ENCODE measurements at regions not wholly inside any gene's neighbourhood (a gene's known extent, or its start where the extent isn't known, plus 50 kb on each side); places are given as distances from the start of the nearest gene placed in this dataset.

GRCh38 chr1:198925567-198925966 is 286.7 kb downstream of the PTPRC start:
- Histone ChIP-seq H3K4me1 (ENCODE audit: control insufficient read depth in 2 of 2, insufficient read depth in 1 of 2, low read depth in 1 of 2, low read length in 2 of 2) (peaks cover 4 to 11% of the 10 kb centered on the region in 2 donors), H3K27me3 (ENCODE audit: control insufficient read depth in 3 of 3, insufficient read depth in 3 of 3, low read depth in 1 of 3, low read length in 3 of 3) (no peaks in the 10 kb centered on the region), H2BK5ac (ENCODE audit: low read length) (no peak overlapping the region), H2BK15ac (ENCODE audit: low read length) (no peak overlapping the region), H3K23ac (ENCODE audit: low read depth, low read length, poor library complexity) (no peak overlapping the region), H2BK12ac (ENCODE audit: low read length) (no peak overlapping the region), H3K4me3 (ENCODE audit: low read length in 2 of 2) (no peak overlapping the region), H2AFZ (ENCODE audit: low read length) (no peak overlapping the region), H3K36me3 (replicated peaks in 1 of 2; ENCODE audit: control insufficient read depth in 2 of 2, insufficient read depth in 2 of 2, low read length in 2 of 2) (peaks cover 0 to 32% of the 10 kb centered on the region in 2 donors), H2AK5ac (ENCODE audit: low read depth, low read length) (no peak overlapping the region), H3K4ac (ENCODE audit: low read length) (no peak overlapping the region), H3K18ac (ENCODE audit: low read length) (no peak overlapping the region), H3K27ac (replicated peaks; ENCODE audit: low read length) (no peak overlapping the region), H3K14ac (ENCODE audit: low read length) (no peak overlapping the region), H3K4me2 (ENCODE audit: insufficient read depth, low read length, poor library complexity, severe bottlenecking) (no peak overlapping the region), H4K91ac (ENCODE audit: low read depth, low read length, poor library complexity) (no peak overlapping the region), H3K9ac (ENCODE audit: low read depth, low read length, poor library complexity) (no peak overlapping the region), H3K9me3 (replicated peaks in 1 of 2; ENCODE audit: control insufficient read depth in 2 of 2, insufficient read depth in 1 of 2, low read depth in 1 of 2, low read length in 2 of 2) (peaks cover 0 to 4% of the 10 kb centered on the region in 2 donors), H4K8ac (ENCODE audit: low read depth, low read length) (no peak overlapping the region), H3K79me1 (ENCODE audit: low read depth, low read length) (no peaks in the 10 kb centered on the region), H2BK120ac (ENCODE audit: low read depth, low read length) (no peak overlapping the region)
- DNase-seq (ENCODE audit: low spot score), result no peak

- Histone ChIP-seq H3K4ac (ENCODE audit: low read length) (no peak overlapping the region), H2BK15ac (ENCODE audit: low read length) (no peak overlapping the region), H3K4me1 (ENCODE audit: control insufficient read depth in 2 of 2, insufficient read depth in 1 of 2, low read depth in 1 of 2, low read length in 2 of 2) (peaks cover 4 to 16% of the 10 kb centered on the region in 2 donors), H3K14ac (ENCODE audit: low read length) (no peak overlapping the region), H3K18ac (ENCODE audit: low read length) (no peak overlapping the region), H3K23ac (ENCODE audit: low read depth, low read length, poor library complexity) (no peak overlapping the region), H4K91ac (ENCODE audit: low read depth, low read length, poor library complexity) (no peak overlapping the region), H3K27me3 (ENCODE audit: control insufficient read depth in 3 of 3, insufficient read depth in 3 of 3, low read depth in 1 of 3, low read length in 3 of 3) (no peaks in the 10 kb centered on the region), H4K8ac (ENCODE audit: low read depth, low read length) (no peak overlapping the region), H3K4me2 (ENCODE audit: insufficient read depth, low read length, poor library complexity, severe bottlenecking) (no peak overlapping the region), H2BK12ac (ENCODE audit: low read length) (no peak overlapping the region), H2AFZ (ENCODE audit: low read length) (no peak overlapping the region), H3K36me3 (replicated peaks in 1 of 2; ENCODE audit: control insufficient read depth in 2 of 2, insufficient read depth in 2 of 2, low read length in 2 of 2) (peaks cover 0 to 20% of the 10 kb centered on the region in 2 donors), H3K27ac (replicated peaks; ENCODE audit: low read length) (no peak overlapping the region), H2AK5ac (ENCODE audit: low read depth, low read length) (no peak overlapping the region), H3K79me1 (ENCODE audit: low read depth, low read length) (no peaks in the 10 kb centered on the region), H2BK5ac (ENCODE audit: low read length) (no peak overlapping the region), H3K4me3 (ENCODE audit: low read length in 2 of 2) (no peak overlapping the region), H3K9ac (ENCODE audit: low read depth, low read length, poor library complexity) (no peak overlapping the region), H3K9me3 (replicated peaks in 1 of 2; ENCODE audit: control insufficient read depth in 2 of 2, insufficient read depth in 1 of 2, low read depth in 1 of 2, low read length in 2 of 2) (no peaks in the 10 kb centered on the region), H2BK120ac (ENCODE audit: low read depth, low read length) (no peak overlapping the region)
- WGBS, 2 donors (ENCODE audit: extremely low coverage in 2 of 2, insufficient read length in 2 of 2, insufficient replicate concordance in 1 of 2), result no CpG with 5 or more reads among the region's 3 CpGs
- no peak for DNase-seq (ENCODE audit: low spot score)
Observed at GRCh38 chr1:198927129-198927528, 288.3 kb downstream of the PTPRC start.

GRCh38 chr1:198929111-198929604 is 290.3 kb downstream of the PTPRC start:
- H3K27ac ChIP-seq (replicated peaks; ENCODE audit: low read length), result no peak overlapping the region
- H2BK120ac ChIP-seq (ENCODE audit: low read depth, low read length), result no peak overlapping the region
- H3K9me3 ChIP-seq (replicated peaks in 1 of 2; ENCODE audit: control insufficient read depth in 2 of 2, insufficient read depth in 1 of 2, low read depth in 1 of 2, low read length in 2 of 2), result no peaks in the 10 kb centered on the region
- H4K8ac ChIP-seq (ENCODE audit: low read depth, low read length), result no peak overlapping the region
- no peak overlapping the region for H3K18ac ChIP-seq (ENCODE audit: low read length)
- no peaks in the 10 kb centered on the region for H3K79me1 ChIP-seq (ENCODE audit: low read depth, low read length)
- no peak overlapping the region for H3K14ac ChIP-seq (ENCODE audit: low read length)
- WGBS, 2 donors (ENCODE audit: extremely low coverage in 2 of 2, insufficient read length in 2 of 2, insufficient replicate concordance in 1 of 2), result no CpG with 5 or more reads among the region's 4 CpGs
- peaks cover 4 to 32% of the 10 kb centered on the region in 2 donors for H3K4me1 ChIP-seq (ENCODE audit: control insufficient read depth in 2 of 2, insufficient read depth in 1 of 2, low read depth in 1 of 2, low read length in 2 of 2)
- no peaks in the 10 kb centered on the region for H3K27me3 ChIP-seq (ENCODE audit: control insufficient read depth in 3 of 3, insufficient read depth in 3 of 3, low read depth in 1 of 3, low read length in 3 of 3)
- H2AFZ ChIP-seq (ENCODE audit: low read length), result no peak overlapping the region
- no peak overlapping the region for H3K4ac ChIP-seq (ENCODE audit: low read length)
- H3K23ac ChIP-seq (ENCODE audit: low read depth, low read length, poor library complexity), result no peak overlapping the region
- no peak overlapping the region for H4K91ac ChIP-seq (ENCODE audit: low read depth, low read length, poor library complexity)
- no peak for DNase-seq (ENCODE audit: low spot score)
- H3K9ac ChIP-seq (ENCODE audit: low read depth, low read length, poor library complexity), result no peak overlapping the region
- H3K36me3 ChIP-seq (replicated peaks in 1 of 2; ENCODE audit: control insufficient read depth in 2 of 2, insufficient read depth in 2 of 2, low read length in 2 of 2), result peaks cover 0 to 14% of the 10 kb centered on the region in 2 donors
- no peak overlapping the region for H2BK5ac ChIP-seq (ENCODE audit: low read length)
- H2BK12ac ChIP-seq (ENCODE audit: low read length), result no peak overlapping the region
- H2BK15ac ChIP-seq (ENCODE audit: low read length), result no peak overlapping the region
- no peak overlapping the region for H2AK5ac ChIP-seq (ENCODE audit: low read depth, low read length)
- no peak overlapping the region for H3K4me2 ChIP-seq (ENCODE audit: insufficient read depth, low read length, poor library complexity, severe bottlenecking)
- no peak overlapping the region for H3K4me3 ChIP-seq (ENCODE audit: low read length in 2 of 2)

GRCh38 chr1:198929961-198930599 is 291.2 kb downstream of the PTPRC start:
- no peak overlapping the region for H3K18ac ChIP-seq (ENCODE audit: low read length)
- H3K23ac ChIP-seq (ENCODE audit: low read depth, low read length, poor library complexity), result no peak overlapping the region
- no peak overlapping the region for H3K4me2 ChIP-seq (ENCODE audit: insufficient read depth, low read length, poor library complexity, severe bottlenecking)
- no peak overlapping the region for H3K14ac ChIP-seq (ENCODE audit: low read length)
- H4K91ac ChIP-seq (ENCODE audit: low read depth, low read length, poor library complexity), result no peak overlapping the region
- H2BK120ac ChIP-seq (ENCODE audit: low read depth, low read length), result no peak overlapping the region
- no peak overlapping the region for H4K8ac ChIP-seq (ENCODE audit: low read depth, low read length)
- no peak overlapping the region for H3K27ac ChIP-seq (replicated peaks; ENCODE audit: low read length)
- H3K4ac ChIP-seq (ENCODE audit: low read length), result no peak overlapping the region
- H3K79me1 ChIP-seq (ENCODE audit: low read depth, low read length), result no peaks in the 10 kb centered on the region
- peaks cover 4 to 32% of the 10 kb centered on the region in 2 donors for H3K4me1 ChIP-seq (ENCODE audit: control insufficient read depth in 2 of 2, insufficient read depth in 1 of 2, low read depth in 1 of 2, low read length in 2 of 2)
- H2BK15ac ChIP-seq (ENCODE audit: low read length), result no peak overlapping the region
- H2AFZ ChIP-seq (ENCODE audit: low read length), result peak overlapping the region; percentile 38
- H3K36me3 ChIP-seq (replicated peaks in 1 of 2; ENCODE audit: control insufficient read depth in 2 of 2, insufficient read depth in 2 of 2, low read length in 2 of 2), result peaks cover 0 to 14% of the 10 kb centered on the region in 2 donors
- no peak overlapping the region for H2BK5ac ChIP-seq (ENCODE audit: low read length)
- DNase-seq (ENCODE audit: low spot score), result no peak
- no CpG with 5 or more reads among the region's 9 CpGs for WGBS, 2 donors (ENCODE audit: extremely low coverage in 2 of 2, insufficient read length in 2 of 2, insufficient replicate concordance in 1 of 2)
- no peaks in the 10 kb centered on the region for H3K9me3 ChIP-seq (replicated peaks in 1 of 2; ENCODE audit: control insufficient read depth in 2 of 2, insufficient read depth in 1 of 2, low read depth in 1 of 2, low read length in 2 of 2)
- no peak overlapping the region for H2BK12ac ChIP-seq (ENCODE audit: low read length)
- no peak overlapping the region for H3K9ac ChIP-seq (ENCODE audit: low read depth, low read length, poor library complexity)
- H3K27me3 ChIP-seq (ENCODE audit: control insufficient read depth in 3 of 3, insufficient read depth in 3 of 3, low read depth in 1 of 3, low read length in 3 of 3), result no peaks in the 10 kb centered on the region
- peak overlapping the region in 1 of 2 donors; percentile 17 for H3K4me3 ChIP-seq (ENCODE audit: low read length in 2 of 2)
- no peak overlapping the region for H2AK5ac ChIP-seq (ENCODE audit: low read depth, low read length)
